ENCODE measurements at regions not wholly inside any gene's neighbourhood (a gene's known extent, or its start where the extent isn't known, plus 50 kb on each side); places are given as distances from the start of the nearest gene placed in this dataset.

GRCh38 chr2:21748501-21748900, 624.7 kb downstream of the TDRD15 start:
- DNase-seq (ENCODE audit: low read depth, low spot score) (no peak), ATAC-seq (no peak)
- H3K9me3 ChIP-seq (ENCODE audit: control insufficient read depth in 1 of 2, insufficient read depth in 1 of 2, low read depth in 1 of 2, low read length in 2 of 2) = peaks cover 10 to 20% of the 10 kb centered on the region in 2 experiments; a peak in 2 of 4 replicates
- no peaks in the 10 kb centered on the region for H3K9me2 ChIP-seq (ENCODE audit: insufficient read depth)
- no TSS peak for BruUV-seq (replicated peaks)
- TF ChIP-seq POLR2A (IDR thresholded peaks at IDR 0.05; ENCODE audit: borderline replicate concordance, extremely low read depth, insufficient read depth, insufficient read length) (no peak), CTCF (IDR thresholded peaks at IDR 0.05 in 2 of 3, conservative IDR thresholded peaks at IDR 0.05 in 1 of 3; ENCODE audit: borderline replicate concordance in 1 of 3, insufficient read depth in 1 of 3, low read depth in 2 of 3, low read length in 2 of 3) (no peak)
- ChIA-PET CTCF (no interaction called here), RAD21 (ENCODE audit: low non-redundant PET in 1 of 2, low total read pairs in 2 of 2, uncharacterized antibody in 2 of 2, unreplicated experiment in 2 of 2) (no interaction called here), POLR2A (no interaction called here)
- intact Hi-C loops (cut with micrococcal nuclease) = no loop called here
- no peak overlapping the region for H3K27ac ChIP-seq (ENCODE audit: low read depth, low read length)
- no peaks in the 10 kb centered on the region for H3K79me2 ChIP-seq (ENCODE audit: insufficient read depth, low read length)
- no peaks in the 10 kb centered on the region for H3K4me1 ChIP-seq (ENCODE audit: control insufficient read depth in 1 of 2, insufficient read depth in 2 of 2, low read length in 2 of 2)
- H4K20me1 ChIP-seq (ENCODE audit: insufficient read depth) = no peaks in the 10 kb centered on the region
- H3K9ac ChIP-seq (ENCODE audit: low read length) = no peak overlapping the region
- H3K27me3 ChIP-seq (ENCODE audit: insufficient read depth, low read length) = no peaks in the 10 kb centered on the region
- H2AFZ ChIP-seq (ENCODE audit: low read depth, low read length, poor library complexity, severe bottlenecking) = no peak overlapping the region
- H3K4me3 ChIP-seq (replicated peaks in 1 of 2; ENCODE audit: low read depth in 1 of 2, low read length in 2 of 2) = no peak overlapping the region
- H3K36me3 ChIP-seq (ENCODE audit: control insufficient read depth in 1 of 2, insufficient read depth in 2 of 2, low read length in 2 of 2) = no peaks in the 10 kb centered on the region
- H3K4me2 ChIP-seq (ENCODE audit: low read length) = no peak overlapping the region

GRCh38 chr2:21754164-21754788, 630.5 kb downstream of the TDRD15 start:
- Histone ChIP-seq H3K27ac (ENCODE audit: low read depth, low read length) (no peak overlapping the region), H2AFZ (ENCODE audit: low read depth, low read length, poor library complexity, severe bottlenecking) (no peak overlapping the region), H3K4me1 (ENCODE audit: control insufficient read depth in 1 of 2, insufficient read depth in 2 of 2, low read length in 2 of 2) (no peaks in the 10 kb centered on the region), H3K79me2 (ENCODE audit: insufficient read depth, low read length) (no peaks in the 10 kb centered on the region), H3K9ac (ENCODE audit: low read length) (no peak overlapping the region), H3K9me3 (ENCODE audit: control insufficient read depth in 1 of 2, insufficient read depth in 1 of 2, low read depth in 1 of 2, low read length in 2 of 2) (peaks cover 4 to 14% of the 10 kb centered on the region in 2 experiments; a peak in 2 of 4 replicates), H3K4me2 (ENCODE audit: low read length) (no peak overlapping the region), H4K20me1 (ENCODE audit: insufficient read depth) (no peaks in the 10 kb centered on the region), H3K36me3 (ENCODE audit: control insufficient read depth in 1 of 2, insufficient read depth in 2 of 2, low read length in 2 of 2) (no peaks in the 10 kb centered on the region), H3K9me2 (ENCODE audit: insufficient read depth) (no peaks in the 10 kb centered on the region), H3K27me3 (ENCODE audit: insufficient read depth, low read length) (no peaks in the 10 kb centered on the region), H3K4me3 (replicated peaks in 1 of 2; ENCODE audit: low read depth in 1 of 2, low read length in 2 of 2) (no peak overlapping the region)
- DNase-seq (ENCODE audit: low read depth, low spot score) (no peak), ATAC-seq (no peak)
- CTCF ChIA-PET = no interaction called here
- TF ChIP-seq SRF (IDR thresholded peaks at IDR 0.05; ENCODE audit: low read depth) (no peak), REST (IDR thresholded peaks at IDR 0.05; ENCODE audit: low read depth) (no peak), CTCF (IDR thresholded peaks at IDR 0.05 in 2 of 3, conservative IDR thresholded peaks at IDR 0.05 in 1 of 3; ENCODE audit: borderline replicate concordance in 1 of 3, insufficient read depth in 1 of 3, low read depth in 2 of 3, low read length in 2 of 3) (peak in 1 of 3 experiments; percentile 13; a peak in 1 of 6 replicates), CBX3 (IDR thresholded peaks at IDR 0.05; ENCODE audit: low read depth) (no peak)
- intact Hi-C loops (cut with micrococcal nuclease) = no loop called here
- RAD21 ChIA-PET (ENCODE audit: low non-redundant PET in 1 of 2, low total read pairs in 2 of 2, uncharacterized antibody in 2 of 2, unreplicated experiment in 2 of 2) = no interaction called here
- BruUV-seq (replicated peaks) = no TSS peak
- POLR2A ChIA-PET = no interaction called here
